NCI-H345 treated with DMSO at 0.1 percent for 48 hours (cell line): ENCODE measurements at regions not wholly inside any gene's neighbourhood (a gene's known extent, or its start where the extent isn't known, plus 50 kb on each side); places are given as distances from the start of the nearest gene placed in this dataset.
A peak's percentile ranks its signal among the peaks of the same experiment; 100 is the strongest.
"Not testable (repeated sequence)": the region's sequence is repeated elsewhere in the genome, so short reads cannot be mapped to it uniquely, and the experiment has no call there.

Experiments
- DNase-seq: peaks from one replicate; lab custom pipeline; 2025; ENCODE audit not compliant: unreplicated experiment; lab: John Stamatoyannopoulos, UW

- no peak for DNase-seq
Measured at GRCh38 chr7:108627476-108628051, 57.9 kb downstream of the DNAJB9 start.

- no peak for DNase-seq
Measured at GRCh38 chr7:108628678-108629077, 59.0 kb downstream of the DNAJB9 start.

GRCh38 chr7:108629651-108630400, 60.2 kb downstream of the DNAJB9 start:
- DNase-seq = no peak

GRCh38 chr7:108634036-108634435, 64.4 kb downstream of the DNAJB9 start:
- DNase-seq = peak; percentile 8

- DNase-seq = no peak
Measured at GRCh38 chr7:108634535-108634934, 64.9 kb downstream of the DNAJB9 start.

- no peak for DNase-seq
Measured at GRCh38 chr7:108637049-108637621, 67.5 kb downstream of the DNAJB9 start.

GRCh38 chr7:108642126-108642525, 72.5 kb downstream of the DNAJB9 start:
- DNase-seq = no peak

- no peak for DNase-seq
Measured at GRCh38 chr7:108643136-108643535, 73.5 kb downstream of the DNAJB9 start.

GRCh38 chr7:108648989-108649388, 79.3 kb downstream of the DNAJB9 start:
- no peak for DNase-seq

- DNase-seq = no peak
Measured at GRCh38 chr7:108650467-108650866, 80.8 kb downstream of the DNAJB9 start.

- DNase-seq = no peak
Measured at GRCh38 chr7:108652886-108653285, 83.2 kb downstream of the DNAJB9 start.

- no peak for DNase-seq
Measured at GRCh38 chr7:108653526-108653925, 83.9 kb downstream of the DNAJB9 start.

GRCh38 chr7:108657140-108657726, 87.6 kb downstream of the DNAJB9 start:
- not testable (repeated sequence) for DNase-seq

- no peak for DNase-seq
Measured at GRCh38 chr7:108659261-108659660, 89.6 kb downstream of the DNAJB9 start.

- DNase-seq = no peak
Measured at GRCh38 chr7:108659867-108660266, 90.2 kb downstream of the DNAJB9 start.

GRCh38 chr7:108660465-108660864, 90.8 kb downstream of the DNAJB9 start:
- DNase-seq = no peak

- DNase-seq = no peak
Measured at GRCh38 chr7:108662783-108663362, 93.2 kb downstream of the DNAJB9 start.

GRCh38 chr7:108663701-108664100, 94.0 kb downstream of the DNAJB9 start:
- DNase-seq = no peak

GRCh38 chr7:108667216-108667615, 97.5 kb downstream of the DNAJB9 start:
- DNase-seq = no peak

- no peak for DNase-seq
Measured at GRCh38 chr7:108669958-108670357, 100.3 kb downstream of the DNAJB9 start.

- DNase-seq = not testable (repeated sequence)
Measured at GRCh38 chr7:108673699-108674098, 104.0 kb downstream of the DNAJB9 start.

- no peak for DNase-seq
Measured at GRCh38 chr7:108684629-108685028, 115.0 kb downstream of the DNAJB9 start.
